HG02884 (cell line): ENCODE measurements at regions not wholly inside any gene's neighbourhood (a gene's known extent, or its start where the extent isn't known, plus 50 kb on each side); places are given as distances from the start of the nearest gene placed in this dataset.
"Not testable (repeated sequence)": the region's sequence is repeated elsewhere in the genome, so short reads cannot be mapped to it uniquely, and the experiment has no call there.

Experiments used
- ATAC-seq: cut with Tn5 transposase; IDR thresholded peaks from one replicate; pipeline ENCODE4 v1.9.1; 2021; ENCODE audit warnings: mild to moderate bottlenecking, moderate library complexity; ENCODE audit not compliant: unreplicated experiment

- not testable (repeated sequence) for ATAC-seq
Measured at GRCh38 chr9:67708109-67708508, 150.6 kb upstream of the ANKRD20A1 start.

GRCh38 chr9:67711429-67711828, 147.3 kb upstream of the ANKRD20A1 start:
- ATAC-seq, result not testable (repeated sequence)

GRCh38 chr9:67711931-67712330, 146.8 kb upstream of the ANKRD20A1 start:
- ATAC-seq, result not testable (repeated sequence)

GRCh38 chr9:67712956-67713355, 145.8 kb upstream of the ANKRD20A1 start:
- not testable (repeated sequence) for ATAC-seq

GRCh38 chr9:67717830-67718388, 140.8 kb upstream of the ANKRD20A1 start:
- not testable (repeated sequence) for ATAC-seq

GRCh38 chr9:67720491-67720890, 138.2 kb upstream of the ANKRD20A1 start:
- ATAC-seq, result not testable (repeated sequence)

- ATAC-seq, result peak; percentile 85
Measured at GRCh38 chr9:67722460-67723090, 136.2 kb upstream of the ANKRD20A1 start.

GRCh38 chr9:67723185-67723584, 135.5 kb upstream of the ANKRD20A1 start:
- ATAC-seq, result not testable (repeated sequence)

GRCh38 chr9:67724885-67725284, 133.8 kb upstream of the ANKRD20A1 start:
- ATAC-seq, result not testable (repeated sequence)

GRCh38 chr9:67726213-67726988, 132.3 kb upstream of the ANKRD20A1 start:
- ATAC-seq, result peak; percentile 59

- ATAC-seq, result not testable (repeated sequence)
Measured at GRCh38 chr9:67763133-67763532, 95.6 kb upstream of the ANKRD20A1 start.

- ATAC-seq, result not testable (repeated sequence)
Measured at GRCh38 chr9:67771807-67772206, 86.9 kb upstream of the ANKRD20A1 start.

GRCh38 chr9:67800170-67800569, 58.6 kb upstream of the ANKRD20A1 start:
- not testable (repeated sequence) for ATAC-seq
